ENCODE measurements at regions not wholly inside any gene's neighbourhood (a gene's known extent, or its start where the extent isn't known, plus 50 kb on each side); places are given as distances from the start of the nearest gene placed in this dataset.

DNA sequence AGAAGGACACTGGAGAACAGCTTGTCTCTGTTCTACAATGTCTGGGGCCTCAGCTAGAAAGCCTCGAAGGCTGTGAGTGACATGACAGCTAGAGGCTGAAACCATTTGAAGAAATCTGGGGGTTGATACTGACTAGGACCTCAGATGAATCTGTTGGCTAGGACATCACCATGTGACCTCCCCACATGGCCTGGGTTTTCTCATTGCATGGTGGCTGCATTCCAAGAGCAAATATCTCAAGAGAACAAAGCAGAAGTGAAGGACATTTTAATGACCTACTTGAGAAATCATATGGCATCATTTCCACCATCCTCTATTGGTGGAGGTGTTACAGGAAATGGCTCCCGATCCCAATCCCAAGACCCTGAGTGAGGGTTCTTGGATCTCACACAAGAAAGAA, 450.6 kb upstream of the AUTS2 start:
- Histone ChIP-seq H3K27ac (ENCODE audit: low read depth, low read length) (no peak overlapping the region), H2BK12ac (ENCODE audit: low read depth, low read length) (no peak overlapping the region), H4K8ac (ENCODE audit: extremely low read depth, insufficient read depth, low read length) (no peak overlapping the region), H3K9me3 (ENCODE audit: insufficient read depth in 2 of 2, low read depth in 1 of 2, low read length in 1 of 2) (no peaks in the 10 kb centered on the region), H4K20me1 (replicated peaks in 1 of 2; ENCODE audit: control insufficient read depth in 1 of 2, insufficient read depth in 2 of 2, low read length in 2 of 2) (no peaks in the 10 kb centered on the region), H2BK15ac (ENCODE audit: low read length) (no peak overlapping the region), H3K27me3 (replicated peaks in 1 of 4; ENCODE audit: control insufficient read depth in 3 of 4, extremely low read depth in 1 of 4, insufficient read depth in 3 of 4, low read length in 3 of 4) (no peaks in the 10 kb centered on the region), H2BK5ac (ENCODE audit: low read depth, low read length) (no peak overlapping the region), H3K14ac (ENCODE audit: insufficient read length) (no peak overlapping the region), H2AFZ (ENCODE audit: low read length) (no peak overlapping the region), H3K18ac (ENCODE audit: extremely low read depth, low read length) (no peak overlapping the region), H3K36me3 (ENCODE audit: control insufficient read depth in 2 of 4, insufficient read depth in 4 of 4, low read length in 3 of 4) (no peaks in the 10 kb centered on the region; a peak in 1 of 8 replicates), H3K79me2 (ENCODE audit: control insufficient read depth in 1 of 2, insufficient read depth in 2 of 2, low read length in 2 of 2) (no peaks in the 10 kb centered on the region), H3K4me3 (ENCODE audit: extremely low read depth in 1 of 4, insufficient read depth in 2 of 4, low read depth in 3 of 4, low read length in 4 of 4) (no peak overlapping the region), H3K23me2 (ENCODE audit: low read depth, low read length) (no peaks in the 10 kb centered on the region), H2BK120ac (replicated peaks; ENCODE audit: low read depth, low read length) (no peak overlapping the region), H3K4me1 (replicated peaks in 1 of 4; ENCODE audit: control insufficient read depth in 3 of 4, insufficient read depth in 4 of 4, low read length in 3 of 4) (no peaks in the 10 kb centered on the region), H3K4me2 (ENCODE audit: insufficient read depth in 1 of 2, low read depth in 2 of 2, low read length in 2 of 2) (no peak overlapping the region), H2BK20ac (ENCODE audit: low read length) (no peak overlapping the region), H4K91ac (replicated peaks; ENCODE audit: insufficient read length, low read length) (no peak overlapping the region), H2AK5ac (ENCODE audit: low read depth, low read length) (no peak overlapping the region), H3K4ac (replicated peaks; ENCODE audit: insufficient read length, low read depth, low read length) (no peak overlapping the region), H3K79me1 (ENCODE audit: low read depth, low read length) (no peaks in the 10 kb centered on the region), H3K23ac (ENCODE audit: insufficient read length) (no peak overlapping the region), H3K56ac (replicated peaks; ENCODE audit: insufficient read length, low read depth, low read length) (no peak overlapping the region), H3K9ac (replicated peaks in 1 of 4; ENCODE audit: extremely low read depth in 1 of 4, low read depth in 3 of 4, low read length in 3 of 4) (no peak overlapping the region), H4K5ac (ENCODE audit: insufficient read length, low read depth, low read length) (no peak overlapping the region)
- WGBS, 2 experiments (ENCODE audit: extremely low coverage in 1 of 2, insufficient coverage in 1 of 2, insufficient read length in 1 of 2, insufficient replicate concordance in 2 of 2, low coverage in 1 of 2, low lambda C conversion rate in 2 of 2, missing lambda C conversion rate in 1 of 2), result 100% methylated on average over 2 of the region's 2 CpGs; no CpG with 5 or more reads in 1 of the 2 experiments
- ChIA-PET POLR2A (ENCODE audit: partially characterized antibody) (no interaction called here), CTCF (ENCODE audit: partially characterized antibody) (no interaction called here)
- FAIRE-seq, result no peak
- TF ChIP-seq RFX5 (IDR thresholded peaks at IDR 0.05; ENCODE audit: borderline replicate concordance, low read depth, low read length) (no peak), E2F6 (IDR thresholded peaks at IDR 0.05) (no peak)
- no peak for DNase-seq (ENCODE audit: low read depth in 1 of 2, low spot score in 2 of 2)

Data from H1 (cell line).